HEK293 (cell line): ENCODE measurements at regions not wholly inside any gene's neighbourhood (a gene's known extent, or its start where the extent isn't known, plus 50 kb on each side); places are given as distances from the start of the nearest gene placed in this dataset.

Experiments
- CTCF ChIA-PET: fragments of 350-600 bp; formaldehyde crosslinking; extraction: SDS; loops from one replicate; lab custom pipeline; 2021; ENCODE audit warnings: antibody characterized with exemption; lab: Yijun Ruan, JAX
- POLR2A ChIA-PET: fragments of 300-600 bp; formaldehyde crosslinking; extraction: SDS; loops from one replicate; lab custom pipeline; 2020; ENCODE audit warnings: antibody characterized with exemption, inconsistent platforms; lab: Yijun Ruan, JAX
- H3K27ac ChIP-seq: fragments of 200-500 bp; sonication (Bioruptor generic); 2 replicates; pipeline ENCODE4 v1.5.1; 2014; ENCODE audit warnings: low read depth, low read length, control low read depth, inconsistent platforms; ENCODE audit errors: extremely low read depth
- H3K36me3 ChIP-seq, 2 experiments: fragments of 200-500 bp in 1 of 2; sonication (Bioruptor generic) in 1 of 2; 1 replicate in 1 of 2; 2 replicates in 1 of 2; pipeline ENCODE4 v1.5.1; 2014 to 2017; ENCODE audit warnings: inconsistent platforms in 2 of 2, low read length in 2 of 2; ENCODE audit not compliant: control insufficient read depth in 2 of 2, insufficient read depth in 1 of 2
- H3K4me1 ChIP-seq: fragments of 200-500 bp; sonication (Bioruptor generic); 2 replicates; pipeline ENCODE4 v1.5.1; 2014; ENCODE audit warnings: mild to moderate bottlenecking, low read length, inconsistent platforms; ENCODE audit not compliant: control insufficient read depth, insufficient read depth
- H3K4me3 ChIP-seq: 2 replicates; pipeline ENCODE4 v1.5.1; 2011; ENCODE audit warnings: low read depth, mild to moderate bottlenecking, control low read depth, low read length, moderate library complexity
- H3K9me3 ChIP-seq: fragments of 200-500 bp; sonication (Bioruptor generic); 2 replicates; pipeline ENCODE4 v1.5.1; 2014; ENCODE audit warnings: low read depth, low read length, inconsistent platforms; ENCODE audit not compliant: control insufficient read depth, insufficient read depth
- CTCF ChIP-seq: fragments of 450-650 bp; formaldehyde crosslinking; IDR thresholded peaks from 2 replicates; pipeline ENCODE4 v1.5.1; 2016; ENCODE audit warnings: missing biosample characterization, missing genetic modification characterization
- HOXD13 ChIP-seq: sonication (generic); formaldehyde crosslinking; IDR thresholded peaks from 2 replicates; pipeline ENCODE4 v1.8.0; 2022; ENCODE audit warnings: missing genetic modification reagents, borderline replicate concordance
- PRDM10 ChIP-seq: fragments of 450-650 bp; formaldehyde crosslinking; IDR thresholded peaks from 2 replicates; pipeline ENCODE4 v1.5.1; 2016; ENCODE audit warnings: missing biosample characterization, missing genetic modification characterization
- PRDM2 ChIP-seq: fragments of 450-650 bp; formaldehyde crosslinking; IDR thresholded peaks from 2 replicates; pipeline ENCODE4 v1.5.1; 2016; ENCODE audit warnings: missing biosample characterization, missing genetic modification characterization, borderline replicate concordance
- RBAK ChIP-seq: fragments of 450-650 bp; formaldehyde crosslinking; IDR thresholded peaks from 2 replicates; pipeline ENCODE4 v1.5.1; 2016; ENCODE audit warnings: missing biosample characterization, missing genetic modification characterization
- SP7 ChIP-seq: fragments of 450-650 bp; formaldehyde crosslinking; IDR thresholded peaks from 2 replicates; pipeline ENCODE4 v1.5.1; 2016; ENCODE audit warnings: missing biosample characterization, missing genetic modification characterization
- ZIC2 ChIP-seq: fragments of 450-650 bp; formaldehyde crosslinking; IDR thresholded peaks from 2 replicates; pipeline ENCODE4 v1.5.1; 2016; ENCODE audit warnings: missing biosample characterization, missing genetic modification characterization
- ZNF121 ChIP-seq: fragments of 450-650 bp; formaldehyde crosslinking; IDR thresholded peaks from 2 replicates; pipeline ENCODE4 v1.5.1; 2016; ENCODE audit warnings: missing biosample characterization, missing genetic modification characterization
- ZNF202 ChIP-seq: fragments of 450-650 bp; formaldehyde crosslinking; IDR thresholded peaks from 2 replicates; pipeline ENCODE4 v1.5.1; 2016; ENCODE audit warnings: missing biosample characterization, missing genetic modification characterization, borderline replicate concordance
- ZNF211 ChIP-seq: fragments of 450-650 bp; formaldehyde crosslinking; IDR thresholded peaks from 2 replicates; pipeline ENCODE4 v1.5.1; 2016; ENCODE audit warnings: low read depth, missing biosample characterization, missing genetic modification characterization
- ZNF24 ChIP-seq: fragments of 450-650 bp; formaldehyde crosslinking; IDR thresholded peaks from 2 replicates; pipeline ENCODE4 v1.5.1; 2016; ENCODE audit warnings: missing biosample characterization, missing genetic modification characterization
- ZNF324 ChIP-seq: fragments of 450-650 bp; formaldehyde crosslinking; IDR thresholded peaks from 2 replicates; pipeline ENCODE4 v1.5.1; 2016; ENCODE audit warnings: missing biosample characterization, missing genetic modification characterization
- ZNF423 ChIP-seq: fragments of 450-650 bp; formaldehyde crosslinking; IDR thresholded peaks from 2 replicates; pipeline ENCODE4 v1.5.1; 2016; ENCODE audit warnings: missing biosample characterization, missing genetic modification characterization
- ZNF426 ChIP-seq: fragments of 450-650 bp; formaldehyde crosslinking; IDR thresholded peaks from 2 replicates; pipeline ENCODE4 v1.5.1; 2017; ENCODE audit warnings: missing biosample characterization, missing genetic modification characterization, mild to moderate bottlenecking, inconsistent platforms, moderate library complexity
- ZNF510 ChIP-seq: fragments of 450-650 bp; formaldehyde crosslinking; IDR thresholded peaks from 2 replicates; pipeline ENCODE4 v1.5.1; 2018; ENCODE audit warnings: mild to moderate bottlenecking, missing genetic modification characterization, missing biosample characterization; ENCODE audit not compliant: insufficient replicate concordance
- ZNF514 ChIP-seq: fragments of 450-650 bp; formaldehyde crosslinking; IDR thresholded peaks from 2 replicates; pipeline ENCODE4 v1.5.1; 2016; ENCODE audit warnings: missing biosample characterization, missing genetic modification characterization
- ZNF624 ChIP-seq: fragments of 450-650 bp; formaldehyde crosslinking; IDR thresholded peaks from 2 replicates; pipeline ENCODE4 v1.5.1; 2017; ENCODE audit warnings: missing biosample characterization, missing genetic modification characterization
- ZNF639 ChIP-seq: fragments of 450-650 bp; formaldehyde crosslinking; IDR thresholded peaks from 2 replicates; pipeline ENCODE4 v1.5.1; 2016; ENCODE audit warnings: missing biosample characterization, missing genetic modification characterization
- ZNF677 ChIP-seq: fragments of 450-650 bp; IDR thresholded peaks from 2 replicates; pipeline ENCODE4 v1.5.0; 2018; ENCODE audit warnings: missing biosample characterization, mild to moderate bottlenecking, missing genetic modification characterization, moderate library complexity
- ZNF791 ChIP-seq: fragments of 450-650 bp; formaldehyde crosslinking; IDR thresholded peaks from 2 replicates; pipeline ENCODE4 v1.5.1; 2016; ENCODE audit warnings: missing biosample characterization, missing genetic modification characterization
- TF ChIP-seq, protein P1 (sequence below): fragments of 450-650 bp; formaldehyde crosslinking; IDR thresholded peaks from 2 replicates; pipeline ENCODE4 v1.5.1; 2017; ENCODE audit warnings: missing biosample characterization, missing genetic modification characterization

GRCh38 chr9:111190347-111190746 is 139.7 kb downstream of the OR2K2 start:
- no peaks in the 10 kb centered on the region for H3K9me3 ChIP-seq
- no peak for TF ChIP-seq ZNF211
- H3K36me3 ChIP-seq = no peaks in the 10 kb centered on the region
- CTCF ChIA-PET = interaction anchor here (0.6 to 0.7 kb wide), 3 partner anchors 109 to 1300 kb away, joined by 3 to 4 read pairs (median 3); no protein-coding TSS in a partner anchor
- H3K4me3 ChIP-seq = no peak overlapping the region
- no peaks in the 10 kb centered on the region for H3K4me1 ChIP-seq
- H3K27ac ChIP-seq = no peak overlapping the region
- POLR2A ChIA-PET = no interaction called here

DNA sequence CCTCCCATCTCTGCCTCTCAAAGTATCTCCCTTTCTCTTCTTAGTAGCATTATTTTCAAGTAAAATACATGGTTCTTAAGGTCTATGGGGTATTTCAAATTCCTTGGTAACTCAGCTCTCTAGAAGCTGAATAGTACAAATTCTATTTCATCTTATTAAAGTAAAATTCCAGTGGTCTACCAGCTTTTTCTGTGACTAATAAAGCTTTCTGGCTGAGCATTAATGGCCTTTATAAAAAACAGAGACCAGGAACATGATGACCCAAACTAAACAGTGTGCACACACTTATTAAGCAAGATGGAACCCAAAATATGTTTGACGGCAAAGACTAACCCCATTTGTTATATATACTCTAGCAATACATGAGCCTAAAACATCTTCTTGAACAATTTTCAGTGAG is 142.6 kb downstream of the OR2K2 start:
- H3K36me3 ChIP-seq = no peaks in the 10 kb centered on the region
- H3K9me3 ChIP-seq = no peaks in the 10 kb centered on the region
- H3K27ac ChIP-seq = no peak overlapping the region
- no peaks in the 10 kb centered on the region for H3K4me1 ChIP-seq
- CTCF ChIA-PET = no interaction called here
- H3K4me3 ChIP-seq = no peak overlapping the region
- POLR2A ChIA-PET = no interaction called here
- TF ChIP-seq SP7 (no peak), ZNF426 (no peak), PRDM10 (tag by site-specific recombination) (no peak), RBAK (tag by site-specific recombination) (no peak), ZNF791 (no peak), PRDM2 (tag by site-specific recombination) (no peak), ZNF677 (tag by site-specific recombination) (no peak), ZNF202 (tag by site-specific recombination) (no peak), ZNF624 (tag by site-specific recombination) (no peak), ZNF24 (tag by site-specific recombination) (no peak), HOXD13 (CRISPR knock-in tag) (no peak), ZNF639 (tag by site-specific recombination) (no peak), ZNF514 (tag by site-specific recombination) (no peak), ZNF423 (no peak), ZNF121 (tag by site-specific recombination) (no peak), ZIC2 (tag by site-specific recombination) (no peak), CTCF (tag by site-specific recombination) (no peak), ZNF510 (tag by site-specific recombination) (no peak), ZNF324 (tag by site-specific recombination) (no peak)
- TF ChIP-seq, protein P1, sequence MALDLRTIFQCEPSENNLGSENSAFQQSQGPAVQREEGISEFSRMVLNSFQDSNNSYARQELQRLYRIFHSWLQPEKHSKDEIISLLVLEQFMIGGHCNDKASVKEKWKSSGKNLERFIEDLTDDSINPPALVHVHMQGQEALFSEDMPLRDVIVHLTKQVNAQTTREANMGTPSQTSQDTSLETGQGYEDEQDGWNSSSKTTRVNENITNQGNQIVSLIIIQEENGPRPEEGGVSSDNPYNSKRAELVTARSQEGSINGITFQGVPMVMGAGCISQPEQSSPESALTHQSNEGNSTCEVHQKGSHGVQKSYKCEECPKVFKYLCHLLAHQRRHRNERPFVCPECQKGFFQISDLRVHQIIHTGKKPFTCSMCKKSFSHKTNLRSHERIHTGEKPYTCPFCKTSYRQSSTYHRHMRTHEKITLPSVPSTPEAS = no peak
